Sigmoid colon (tissue), 4 donors: ENCODE measurements at regions not wholly inside any gene's neighbourhood (a gene's known extent, or its start where the extent isn't known, plus 50 kb on each side); places are given as distances from the start of the nearest gene placed in this dataset.
"Not testable (repeated sequence)": the region's sequence is repeated elsewhere in the genome, so short reads cannot be mapped to it uniquely, and the experiment has no call there.

ENCODE experiments used
- CTCF ChIP-seq, 4 experiments: fragments of 450-650 bp in 3 of 4; fragments of 200-600 bp in 1 of 4; IDR thresholded peaks; one replicate each; pipeline ENCODE4 v1.5.1; 2016 to 2019; ENCODE audit warnings: antibody characterized with exemption in 4 of 4, mild to moderate bottlenecking in 3 of 4, moderate library complexity in 2 of 4
- EP300 ChIP-seq, 4 donors: sonication (generic); formaldehyde crosslinking; IDR thresholded peaks; one replicate each; pipeline ENCODE4 v1.6.1; 2017; ENCODE audit warnings: antibody characterized with exemption in 4 of 4
- POLR2A ChIP-seq, 2 donors: fragments of 450-650 bp; IDR thresholded peaks; one replicate each; pipeline ENCODE4 v1.6.1; 2016; ENCODE audit warnings: antibody characterized with exemption in 2 of 2, mild to moderate bottlenecking in 2 of 2, moderate library complexity in 2 of 2
- POLR2AphosphoS5 ChIP-seq, 4 donors: sonication (generic); formaldehyde crosslinking; IDR thresholded peaks; one replicate each; pipeline ENCODE4 v1.6.1; 2017; ENCODE audit warnings: antibody characterized with exemption in 4 of 4

DNA sequence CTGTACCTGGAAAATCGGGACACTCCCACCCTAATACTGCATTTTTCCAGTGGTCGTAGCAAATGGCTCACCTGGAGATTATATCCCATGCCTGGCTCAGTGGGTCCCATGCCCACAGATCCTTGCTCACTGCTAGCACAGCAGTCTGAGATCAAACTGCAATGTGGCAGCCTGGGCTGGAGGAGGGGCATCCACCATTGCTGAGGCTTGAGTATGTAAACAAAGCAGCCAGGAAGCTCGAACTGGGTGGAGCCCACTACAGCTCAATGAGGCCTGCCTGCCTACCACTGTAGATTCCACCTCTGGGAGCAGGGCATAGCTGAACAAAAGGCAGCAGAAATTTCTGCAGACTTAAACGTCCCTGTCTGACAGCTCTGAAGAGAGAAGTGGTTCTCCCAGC, 213.6 kb upstream of the COX10 start:
- not testable (repeated sequence) for TF ChIP-seq CTCF, POLR2A, EP300, POLR2AphosphoS5 (IDR thresholded peaks at IDR 0.05)
